ENCODE measurements at regions not wholly inside any gene's neighbourhood (a gene's known extent, or its start where the extent isn't known, plus 50 kb on each side); places are given as distances from the start of the nearest gene placed in this dataset.

DNA sequence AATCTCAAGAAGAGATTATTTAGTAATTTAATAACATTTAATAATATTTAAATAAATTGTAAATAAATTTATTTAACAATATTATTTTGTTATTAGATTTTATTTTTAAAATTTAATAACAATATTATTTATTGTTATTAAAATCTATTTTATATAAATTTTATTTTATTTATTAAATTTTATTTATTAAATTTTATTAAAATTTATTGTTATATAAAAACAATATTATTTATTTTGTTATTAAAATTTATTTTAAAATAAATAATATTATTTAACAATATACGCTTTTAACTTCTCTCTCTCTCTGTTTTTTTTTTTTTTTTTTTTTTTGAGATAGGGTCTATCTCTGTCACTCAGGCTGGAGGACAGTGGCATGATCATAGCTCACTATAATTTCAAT is 347.1 kb upstream of the LRRC7 start:
- ChIA-PET POLR2A (no interaction called here), CTCF (interaction anchor here (1.5 kb wide), 1 partner anchor 10 kb away, joined by 8 read pairs; no protein-coding TSS in a partner anchor)
- DNase-seq (ENCODE audit: low spot score) (no peak), ATAC-seq (no peak)
- Mint-ChIP-seq H3K4me3 (no peak overlapping the region), H3K36me3 (no peaks in the 10 kb centered on the region), H3K9me3 (peaks cover 4% of the 10 kb centered on the region; the same call in 1 of the 2 replicates), H3K27ac (no peak overlapping the region), H3K27me3 (ENCODE audit: low read depth) (no peaks in the 10 kb centered on the region), H3K4me1 (no peaks in the 10 kb centered on the region)
- TF ChIP-seq, protein P1, sequence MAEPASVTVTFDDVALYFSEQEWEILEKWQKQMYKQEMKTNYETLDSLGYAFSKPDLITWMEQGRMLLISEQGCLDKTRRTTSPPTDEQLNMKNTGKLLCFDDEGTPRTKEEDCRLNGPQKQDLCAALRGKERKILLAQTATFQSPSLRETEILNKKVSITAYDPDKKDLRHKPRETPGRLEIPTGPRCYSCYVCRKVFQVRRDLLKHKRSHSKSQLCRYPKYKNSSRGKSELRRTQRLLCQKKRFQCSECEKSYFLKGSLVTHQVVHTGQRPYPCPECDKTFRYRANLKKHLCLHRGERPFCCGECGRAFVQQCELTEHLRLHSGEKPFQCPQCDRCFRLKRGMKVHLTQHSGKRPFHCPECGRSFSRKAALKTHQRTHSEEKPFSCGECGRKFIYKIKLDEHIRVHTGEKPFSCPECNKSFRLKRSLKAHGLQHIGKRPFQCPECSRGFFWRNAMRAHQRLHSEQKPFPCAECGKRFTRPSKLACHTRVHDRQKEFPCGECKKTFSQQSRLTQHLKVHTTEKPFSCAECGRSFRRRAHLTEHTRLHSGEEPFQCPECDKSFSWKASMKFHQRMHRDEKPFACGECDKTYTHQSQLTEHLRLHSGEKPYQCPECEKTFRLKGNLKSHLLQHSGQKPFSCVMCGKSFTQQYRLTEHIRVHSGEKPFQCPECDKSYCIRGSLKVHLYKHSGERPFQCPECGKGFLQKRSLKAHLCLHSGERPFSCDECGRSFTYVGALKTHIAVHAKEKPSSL (CRISPR knock-in tag; conservative IDR thresholded peaks at IDR 0.05), result no peak
- peak; percentile 97; the same call in 1 of the 2 replicates for TF ChIP-seq HMGA2 (CRISPR knock-in tag; IDR thresholded peaks at IDR 0.05)

DNA sequence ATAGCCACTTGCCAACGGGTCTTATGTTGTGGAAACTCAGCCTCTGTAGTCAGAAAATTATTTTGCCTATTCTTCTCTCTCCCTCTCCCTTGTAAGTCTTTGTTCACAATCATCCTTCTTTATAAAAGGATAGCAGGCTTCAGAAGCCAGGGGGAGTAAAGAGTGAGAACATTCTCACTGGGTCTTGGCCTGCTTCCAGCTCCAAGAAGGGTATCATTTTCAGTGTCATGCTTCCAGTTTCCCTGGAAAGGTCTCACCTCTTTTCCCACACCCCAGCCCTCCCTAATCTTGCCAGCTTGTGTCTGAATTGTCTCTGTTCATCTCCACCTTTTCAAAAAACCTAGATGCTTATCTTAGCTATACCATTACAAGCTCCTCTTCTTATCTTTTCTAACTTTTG is 346.2 kb upstream of the LRRC7 start:
- ChIA-PET CTCF (interaction anchor here (1.0 to 1.5 kb wide), 3 partner anchors 9 to 56 kb away, joined by 3 to 8 read pairs (median 3); no protein-coding TSS in a partner anchor), POLR2A (no interaction called here)
- peak; percentile 77 for ATAC-seq
- no peak for DNase-seq (ENCODE audit: low spot score)
- no peaks in the 10 kb centered on the region for H3K4me1 Mint-ChIP-seq
- H3K27me3 Mint-ChIP-seq (ENCODE audit: low read depth), result no peaks in the 10 kb centered on the region
- TF ChIP-seq ZNF232 (CRISPR knock-in tag; IDR thresholded peaks at IDR 0.05) (no peak), ZBTB21 (CRISPR knock-in tag; IDR thresholded peaks at IDR 0.05; ENCODE audit: borderline replicate concordance) (no peak), ELF4 (CRISPR knock-in tag; IDR thresholded peaks at IDR 0.05; ENCODE audit: low read depth) (no peak), NFATC4 (CRISPR knock-in tag; IDR thresholded peaks at IDR 0.05) (no peak), ATF1 (CRISPR knock-in tag; IDR thresholded peaks at IDR 0.05) (no peak), ZNF671 (CRISPR knock-in tag; IDR thresholded peaks at IDR 0.05) (no peak), NR3C1 (CRISPR knock-in tag; conservative IDR thresholded peaks at IDR 0.05; ENCODE audit: low read depth) (no peak), ZNF219 (CRISPR knock-in tag; IDR thresholded peaks at IDR 0.05; ENCODE audit: borderline replicate concordance) (no peak), RORB (CRISPR knock-in tag; IDR thresholded peaks at IDR 0.05) (no peak), ZNF423 (CRISPR knock-in tag; IDR thresholded peaks at IDR 0.05) (no peak), JAZF1 (CRISPR knock-in tag; IDR thresholded peaks at IDR 0.05) (no peak), MXD4 (CRISPR knock-in tag; IDR thresholded peaks at IDR 0.05; ENCODE audit: borderline replicate concordance) (no peak), NFE2L1 (CRISPR knock-in tag; IDR thresholded peaks at IDR 0.05) (no peak)
- TF ChIP-seq, protein P2, sequence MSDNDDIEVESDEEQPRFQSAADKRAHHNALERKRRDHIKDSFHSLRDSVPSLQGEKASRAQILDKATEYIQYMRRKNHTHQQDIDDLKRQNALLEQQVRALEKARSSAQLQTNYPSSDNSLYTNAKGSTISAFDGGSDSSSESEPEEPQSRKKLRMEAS (CRISPR knock-in tag; IDR thresholded peaks at IDR 0.05), result no peak
- TF ChIP-seq, protein P3, sequence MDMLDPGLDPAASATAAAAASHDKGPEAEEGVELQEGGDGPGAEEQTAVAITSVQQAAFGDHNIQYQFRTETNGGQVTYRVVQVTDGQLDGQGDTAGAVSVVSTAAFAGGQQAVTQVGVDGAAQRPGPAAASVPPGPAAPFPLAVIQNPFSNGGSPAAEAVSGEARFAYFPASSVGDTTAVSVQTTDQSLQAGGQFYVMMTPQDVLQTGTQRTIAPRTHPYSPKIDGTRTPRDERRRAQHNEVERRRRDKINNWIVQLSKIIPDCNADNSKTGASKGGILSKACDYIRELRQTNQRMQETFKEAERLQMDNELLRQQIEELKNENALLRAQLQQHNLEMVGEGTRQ (CRISPR knock-in tag; IDR thresholded peaks at IDR 0.05), result no peak
- TF ChIP-seq, protein P4, sequence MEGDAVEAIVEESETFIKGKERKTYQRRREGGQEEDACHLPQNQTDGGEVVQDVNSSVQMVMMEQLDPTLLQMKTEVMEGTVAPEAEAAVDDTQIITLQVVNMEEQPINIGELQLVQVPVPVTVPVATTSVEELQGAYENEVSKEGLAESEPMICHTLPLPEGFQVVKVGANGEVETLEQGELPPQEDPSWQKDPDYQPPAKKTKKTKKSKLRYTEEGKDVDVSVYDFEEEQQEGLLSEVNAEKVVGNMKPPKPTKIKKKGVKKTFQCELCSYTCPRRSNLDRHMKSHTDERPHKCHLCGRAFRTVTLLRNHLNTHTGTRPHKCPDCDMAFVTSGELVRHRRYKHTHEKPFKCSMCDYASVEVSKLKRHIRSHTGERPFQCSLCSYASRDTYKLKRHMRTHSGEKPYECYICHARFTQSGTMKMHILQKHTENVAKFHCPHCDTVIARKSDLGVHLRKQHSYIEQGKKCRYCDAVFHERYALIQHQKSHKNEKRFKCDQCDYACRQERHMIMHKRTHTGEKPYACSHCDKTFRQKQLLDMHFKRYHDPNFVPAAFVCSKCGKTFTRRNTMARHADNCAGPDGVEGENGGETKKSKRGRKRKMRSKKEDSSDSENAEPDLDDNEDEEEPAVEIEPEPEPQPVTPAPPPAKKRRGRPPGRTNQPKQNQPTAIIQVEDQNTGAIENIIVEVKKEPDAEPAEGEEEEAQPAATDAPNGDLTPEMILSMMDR (IDR thresholded peaks at IDR 0.05), result no peak
- TF ChIP-seq, protein P5, sequence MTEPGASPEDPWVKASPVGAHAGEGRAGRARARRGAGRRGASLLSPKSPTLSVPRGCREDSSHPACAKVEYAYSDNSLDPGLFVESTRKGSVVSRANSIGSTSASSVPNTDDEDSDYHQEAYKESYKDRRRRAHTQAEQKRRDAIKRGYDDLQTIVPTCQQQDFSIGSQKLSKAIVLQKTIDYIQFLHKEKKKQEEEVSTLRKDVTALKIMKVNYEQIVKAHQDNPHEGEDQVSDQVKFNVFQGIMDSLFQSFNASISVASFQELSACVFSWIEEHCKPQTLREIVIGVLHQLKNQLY (CRISPR knock-in tag; IDR thresholded peaks at IDR 0.05), result no peak
- TF ChIP-seq, protein P6, sequence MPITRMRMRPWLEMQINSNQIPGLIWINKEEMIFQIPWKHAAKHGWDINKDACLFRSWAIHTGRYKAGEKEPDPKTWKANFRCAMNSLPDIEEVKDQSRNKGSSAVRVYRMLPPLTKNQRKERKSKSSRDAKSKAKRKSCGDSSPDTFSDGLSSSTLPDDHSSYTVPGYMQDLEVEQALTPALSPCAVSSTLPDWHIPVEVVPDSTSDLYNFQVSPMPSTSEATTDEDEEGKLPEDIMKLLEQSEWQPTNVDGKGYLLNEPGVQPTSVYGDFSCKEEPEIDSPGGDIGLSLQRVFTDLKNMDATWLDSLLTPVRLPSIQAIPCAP (CRISPR knock-in tag; IDR thresholded peaks at IDR 0.05), result no peak
- TF ChIP-seq, protein P7, sequence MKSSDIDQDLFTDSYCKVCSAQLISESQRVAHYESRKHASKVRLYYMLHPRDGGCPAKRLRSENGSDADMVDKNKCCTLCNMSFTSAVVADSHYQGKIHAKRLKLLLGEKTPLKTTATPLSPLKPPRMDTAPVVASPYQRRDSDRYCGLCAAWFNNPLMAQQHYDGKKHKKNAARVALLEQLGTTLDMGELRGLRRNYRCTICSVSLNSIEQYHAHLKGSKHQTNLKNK (CRISPR knock-in tag; IDR thresholded peaks at IDR 0.05), result no peak
- H3K36me3 Mint-ChIP-seq, result no peaks in the 10 kb centered on the region
- no peak overlapping the region for H3K27ac Mint-ChIP-seq
- no peak overlapping the region for H3K4me3 Mint-ChIP-seq
- H3K9me3 Mint-ChIP-seq, result no peaks in the 10 kb centered on the region

Measured in WTC11 (cell line).